NT2/D1 (cell line): ENCODE measurements at regions not wholly inside any gene's neighbourhood (a gene's known extent, or its start where the extent isn't known, plus 50 kb on each side); places are given as distances from the start of the nearest gene placed in this dataset.

Experiments used
- DNase-seq: peaks from one replicate; pipeline ENCODE4 v3.0.0-alpha.2; 2011; ENCODE audit warnings: low read depth, low spot score
- H3K27me3 ChIP-seq: 2 replicates; pipeline ENCODE4 v1.6.0; 2011; ENCODE audit warnings: mild to moderate bottlenecking; ENCODE audit not compliant: insufficient read length, insufficient read depth
- H3K36me3 ChIP-seq: 2 replicates; pipeline ENCODE4 v1.6.1; 2011; ENCODE audit warnings: mild to moderate bottlenecking, low read length, mixed read lengths; ENCODE audit not compliant: insufficient read depth, insufficient read length
- H3K4me1 ChIP-seq: 2 replicates; pipeline ENCODE4 v1.5.1; 2011; ENCODE audit not compliant: insufficient read depth, insufficient read length
- H3K4me3 ChIP-seq: 2 replicates; pipeline ENCODE4 v1.5.1; 2011; ENCODE audit warnings: low read depth; ENCODE audit not compliant: insufficient read length
- H3K9ac ChIP-seq: 2 replicates; pipeline ENCODE4 v1.6.0; 2011; ENCODE audit warnings: low read depth; ENCODE audit not compliant: insufficient read length
- H3K9me3 ChIP-seq: 2 replicates; pipeline ENCODE4 v1.5.1; 2011; ENCODE audit warnings: mild to moderate bottlenecking, low read length; ENCODE audit not compliant: insufficient read depth
- SUZ12 ChIP-seq: IDR thresholded peaks from 2 replicates; pipeline ENCODE4 v1.6.1; 2011; ENCODE audit not compliant: insufficient read length, insufficient read depth; ENCODE audit errors: extremely low read depth
- YY1 ChIP-seq: IDR thresholded peaks from 2 replicates; pipeline ENCODE4 v1.6.1; 2011; ENCODE audit not compliant: insufficient read length, insufficient read depth
- ZNF274 ChIP-seq: IDR thresholded peaks from 2 replicates; pipeline ENCODE4 v1.6.1; 2011; ENCODE audit warnings: mild to moderate bottlenecking, low read depth, low read length

DNA sequence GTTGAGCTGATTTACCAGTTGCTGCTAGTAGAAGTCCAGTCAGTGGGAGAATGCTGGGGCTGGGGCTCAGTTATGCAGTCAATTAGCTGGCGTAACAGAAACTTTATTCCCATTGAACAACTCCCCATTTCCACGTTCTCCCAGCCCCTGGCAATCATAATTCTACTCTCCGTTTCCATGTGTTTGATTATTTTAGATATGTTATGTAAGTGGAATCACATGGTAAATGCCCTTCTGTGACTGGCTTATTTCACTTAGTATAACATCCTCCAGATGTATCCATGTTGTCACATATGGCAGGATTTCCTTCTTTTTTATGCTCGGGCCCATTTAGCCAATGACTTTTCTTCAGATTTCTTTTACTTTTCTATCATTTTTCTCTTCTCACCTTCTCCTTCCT is 61.1 kb upstream of the EXOC4 start:
- Histone ChIP-seq H3K36me3 (no peaks in the 10 kb centered on the region), H3K4me3 (no peak overlapping the region), H3K9ac (no peak overlapping the region), H3K9me3 (no peaks in the 10 kb centered on the region; the same call in 1 of the 2 replicates), H3K27me3 (no peaks in the 10 kb centered on the region), H3K4me1 (no peaks in the 10 kb centered on the region)
- TF ChIP-seq ZNF274 (no peak), YY1 (no peak), SUZ12 (no peak)
- DNase-seq = no peak

- H3K9me3 ChIP-seq = no peaks in the 10 kb centered on the region; the same call in 1 of the 2 replicates
- no peaks in the 10 kb centered on the region for H3K27me3 ChIP-seq
- H3K4me3 ChIP-seq = no peak overlapping the region
- no peak for TF ChIP-seq YY1
- TF ChIP-seq SUZ12 = no peak
- TF ChIP-seq ZNF274 = no peak
- DNase-seq = no peak
- no peaks in the 10 kb centered on the region for H3K4me1 ChIP-seq
- H3K36me3 ChIP-seq = no peaks in the 10 kb centered on the region
- no peak overlapping the region for H3K9ac ChIP-seq
These were observed 57.0 kb upstream of the EXOC4 start for GRCh38 chr7:133195868-133196267.

DNA sequence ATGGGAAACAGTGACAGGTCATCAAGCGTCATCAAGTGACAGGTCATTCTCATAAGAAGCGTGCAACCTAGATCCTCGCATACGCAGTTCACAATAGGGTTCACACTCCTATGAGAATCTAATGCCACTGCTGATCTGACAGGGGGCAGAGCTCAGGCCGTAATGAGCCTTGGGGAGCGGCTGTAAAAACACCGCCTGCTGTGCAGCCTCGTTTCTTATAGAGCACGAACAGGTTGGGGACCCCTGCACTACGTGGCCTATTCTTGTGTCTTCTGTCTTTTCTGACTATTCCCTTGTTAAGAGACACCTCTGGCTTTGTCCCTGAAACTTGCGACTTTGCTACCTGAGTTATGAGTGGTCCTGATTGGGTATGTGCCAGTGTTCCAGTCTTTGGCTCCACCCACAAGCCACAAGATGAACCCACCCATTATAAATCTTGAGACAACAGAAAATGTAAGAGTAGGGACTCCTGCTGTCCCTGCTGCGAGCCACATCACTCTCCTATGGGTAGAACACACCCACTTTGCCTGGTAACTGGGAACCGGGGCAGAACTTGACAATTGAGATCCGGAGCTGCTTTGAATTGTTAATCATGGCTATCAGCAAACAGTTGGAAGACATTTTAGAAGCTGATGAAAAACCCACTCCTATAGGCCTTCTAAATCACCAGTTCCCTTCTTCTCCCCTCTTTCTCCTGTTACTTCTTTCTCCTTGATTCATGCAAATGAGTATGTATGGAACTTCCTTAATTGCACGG is 55.8 kb upstream of the EXOC4 start:
- H3K9me3 ChIP-seq = no peaks in the 10 kb centered on the region; the same call in 1 of the 2 replicates
- H3K27me3 ChIP-seq = no peaks in the 10 kb centered on the region
- no peak overlapping the region for H3K4me3 ChIP-seq
- H3K36me3 ChIP-seq = no peaks in the 10 kb centered on the region
- H3K4me1 ChIP-seq = no peaks in the 10 kb centered on the region
- TF ChIP-seq ZNF274 (no peak), YY1 (no peak)
- no peak overlapping the region for H3K9ac ChIP-seq
- peak; percentile 93 for DNase-seq

GRCh38 chr7:133197972-133198544 is 54.8 kb upstream of the EXOC4 start:
- no peak overlapping the region for H3K9ac ChIP-seq
- no peaks in the 10 kb centered on the region for H3K27me3 ChIP-seq
- no peaks in the 10 kb centered on the region for H3K4me1 ChIP-seq
- DNase-seq = no peak
- H3K9me3 ChIP-seq = no peaks in the 10 kb centered on the region; the same call in 1 of the 2 replicates
- TF ChIP-seq YY1 (no peak), SUZ12 (no peak), ZNF274 (no peak)
- H3K36me3 ChIP-seq = no peaks in the 10 kb centered on the region
- H3K4me3 ChIP-seq = no peak overlapping the region

DNA sequence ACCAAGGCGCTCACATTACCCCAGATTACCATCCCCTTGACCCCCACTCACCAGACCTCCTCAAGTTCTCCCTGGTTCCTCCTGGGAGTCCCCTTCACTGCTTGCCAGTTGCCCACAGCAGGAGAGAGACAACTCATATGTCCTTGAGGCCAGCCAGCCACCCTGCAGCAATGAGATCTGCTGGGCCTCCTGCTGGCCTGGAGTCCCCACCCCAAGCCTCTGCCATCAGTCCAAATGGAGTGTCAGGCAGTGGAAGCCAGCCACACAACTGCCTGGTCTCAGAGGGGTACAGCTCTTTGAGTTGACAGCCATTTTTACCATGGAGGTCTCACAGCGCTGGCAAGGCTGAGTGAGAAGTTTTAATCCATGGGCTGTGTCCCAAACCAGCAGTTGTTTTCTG is 53.0 kb upstream of the EXOC4 start:
- no peak for DNase-seq
- H3K9me3 ChIP-seq = no peaks in the 10 kb centered on the region
- H3K27me3 ChIP-seq = no peaks in the 10 kb centered on the region
- no peak overlapping the region for H3K4me3 ChIP-seq
- no peak overlapping the region for H3K9ac ChIP-seq
- no peaks in the 10 kb centered on the region for H3K36me3 ChIP-seq
- H3K4me1 ChIP-seq = no peaks in the 10 kb centered on the region
- TF ChIP-seq SUZ12 = no peak
- no peak for TF ChIP-seq ZNF274
- TF ChIP-seq YY1 = no peak

DNA sequence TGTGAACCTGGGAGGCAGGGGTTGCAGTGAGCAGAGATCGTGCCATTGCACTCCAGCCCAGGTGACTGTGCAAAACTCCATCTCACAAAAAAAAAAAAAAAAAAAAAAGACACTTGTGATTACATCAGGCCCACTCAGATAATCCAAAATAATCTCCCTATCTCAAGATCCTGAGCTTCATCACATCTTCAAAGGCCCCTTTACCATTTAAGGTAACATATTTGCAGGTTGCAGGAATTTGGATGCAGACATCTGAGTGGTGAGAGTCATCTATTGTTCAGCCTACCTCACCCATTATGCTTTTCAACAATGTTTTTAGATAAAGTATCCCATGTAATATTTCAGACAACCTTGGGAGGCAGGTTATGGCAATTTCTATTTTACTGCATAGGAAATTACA is 51.4 kb upstream of the EXOC4 start:
- DNase-seq = no peak
- H3K27me3 ChIP-seq = no peaks in the 10 kb centered on the region
- no peaks in the 10 kb centered on the region for H3K36me3 ChIP-seq
- H3K4me3 ChIP-seq = no peak overlapping the region
- H3K9me3 ChIP-seq = no peaks in the 10 kb centered on the region
- H3K9ac ChIP-seq = no peak overlapping the region
- no peak for TF ChIP-seq YY1
- TF ChIP-seq ZNF274 = no peak
- TF ChIP-seq SUZ12 = no peak
- no peaks in the 10 kb centered on the region for H3K4me1 ChIP-seq

GRCh38 chr7:133202942-133203341 is 49.9 kb upstream of the EXOC4 start:
- H3K4me3 ChIP-seq = no peak overlapping the region
- no peaks in the 10 kb centered on the region for H3K4me1 ChIP-seq
- H3K36me3 ChIP-seq = no peaks in the 10 kb centered on the region
- no peak for DNase-seq
- TF ChIP-seq SUZ12 = no peak
- TF ChIP-seq YY1 = no peak
- no peak for TF ChIP-seq ZNF274
- H3K27me3 ChIP-seq = no peaks in the 10 kb centered on the region
- peaks cover 6% of the 10 kb centered on the region; the same call in 1 of the 2 replicates for H3K9me3 ChIP-seq
- H3K9ac ChIP-seq = no peak overlapping the region
